H1 (cell line): ENCODE measurements at regions not wholly inside any gene's neighbourhood (a gene's known extent, or its start where the extent isn't known, plus 50 kb on each side); places are given as distances from the start of the nearest gene placed in this dataset.

Source experiments
- CTCF ChIA-PET: fragments of 300-600 bp; sonication (Branson Sonifier 250); formaldehyde crosslinking; loops from one replicate; lab custom pipeline; 2021; ENCODE audit not compliant: partially characterized antibody; lab: Charles Lee
- POLR2A ChIA-PET: fragments of 300-600 bp; sonication (Branson Sonifier 250); formaldehyde crosslinking; loops from one replicate; lab custom pipeline; 2021; ENCODE audit warnings: inconsistent platforms; ENCODE audit not compliant: partially characterized antibody; lab: Charles Lee
- DNase-seq, 2 experiments: peaks; one replicate each; pipeline versions ENCODE4 v3.0.0 to v3.0.0-alpha.2; 2010 to 2022; ENCODE audit warnings: low spot score in 2 of 2, low read depth in 1 of 2, mixed read lengths in 1 of 2
- FAIRE-seq: peaks from 2 replicates; lab custom pipeline; 2011; peaks lifted over from hg19 to GRCh38; lab: Jason Lieb, UNC
- H2AFZ ChIP-seq: 2 replicates; pipeline ENCODE4 v1.8.1; 2012; ENCODE audit warnings: low read length, inconsistent platforms
- H2AK5ac ChIP-seq: 2 replicates; pipeline ENCODE4 v1.6.1; 2013; ENCODE audit warnings: low read depth, low read length
- H2BK120ac ChIP-seq: replicated peaks from 2 replicates; pipeline ENCODE3; 2013; ENCODE audit warnings: low read depth, low read length, inconsistent platforms
- H2BK12ac ChIP-seq: 2 replicates; pipeline ENCODE4 v1.6.1; 2013; ENCODE audit warnings: low read depth, low read length
- H2BK15ac ChIP-seq: 2 replicates; pipeline ENCODE4 v1.6.1; 2013; ENCODE audit warnings: low read length
- H2BK20ac ChIP-seq: 2 replicates; pipeline ENCODE4 v1.6.1; 2013; ENCODE audit warnings: low read length
- H2BK5ac ChIP-seq: 2 replicates; pipeline ENCODE4 v1.6.1; 2013; ENCODE audit warnings: low read depth, low read length
- H3K14ac ChIP-seq: 2 replicates; pipeline ENCODE4 v1.6.1; 2013; ENCODE audit warnings: inconsistent platforms; ENCODE audit not compliant: insufficient read length
- H3K18ac ChIP-seq: 2 replicates; pipeline ENCODE4 v1.6.1; 2013; ENCODE audit warnings: low read length; ENCODE audit errors: extremely low read depth
- H3K23ac ChIP-seq: 2 replicates; pipeline ENCODE4 v1.6.1; 2013; ENCODE audit warnings: inconsistent platforms; ENCODE audit not compliant: insufficient read length
- H3K23me2 ChIP-seq: 2 replicates; pipeline ENCODE4 v1.6.1; 2013; ENCODE audit warnings: low read depth, low read length
- H3K27ac ChIP-seq: 2 replicates; pipeline ENCODE4 v1.6.1; 2011; ENCODE audit warnings: low read depth, low read length, inconsistent platforms
- H3K27me3 ChIP-seq, 4 experiments: replicated peaks in 1 of 4; 1 replicate in 1 of 4; 2 replicates in 3 of 4; pipeline versions ENCODE4 v1.6.1 to v1.8.1; 2011 to 2013; ENCODE audit warnings: low read length in 3 of 4, mild to moderate bottlenecking in 3 of 4, inconsistent platforms in 2 of 4, mixed read lengths in 2 of 4, moderate library complexity in 1 of 4; ENCODE audit not compliant: control insufficient read depth in 3 of 4, insufficient read depth in 3 of 4; ENCODE audit errors: extremely low read depth in 1 of 4
- H3K36me3 ChIP-seq, 4 experiments: 2 replicates each; pipeline versions ENCODE4 v1.6.1 to v1.8.1; 2011 to 2013; ENCODE audit warnings: mild to moderate bottlenecking in 4 of 4, low read length in 3 of 4, moderate library complexity in 2 of 4, control low read depth in 1 of 4, inconsistent platforms in 1 of 4; ENCODE audit not compliant: insufficient read depth in 4 of 4, control insufficient read depth in 2 of 4
- H3K4ac ChIP-seq: replicated peaks from 2 replicates; pipeline ENCODE3; 2013; ENCODE audit warnings: low read length, low read depth, mixed read lengths, inconsistent platforms; ENCODE audit not compliant: insufficient read length
- H3K4me1 ChIP-seq, 4 experiments: replicated peaks in 1 of 4; 1 replicate in 1 of 4; 2 replicates in 3 of 4; pipeline versions ENCODE4 v1.6.1 to v1.8.1; 2011 to 2013; ENCODE audit warnings: low read length in 3 of 4, inconsistent platforms in 2 of 4, mixed read lengths in 1 of 4; ENCODE audit not compliant: insufficient read depth in 4 of 4, control insufficient read depth in 3 of 4
- H3K4me2 ChIP-seq, 2 experiments: 2 replicates each; pipeline versions ENCODE4 v1.6.1 to v1.8.1; 2011 to 2013; ENCODE audit warnings: low read depth in 2 of 2, low read length in 2 of 2, control low read depth in 1 of 2, inconsistent platforms in 1 of 2, mild to moderate bottlenecking in 1 of 2; ENCODE audit not compliant: insufficient read depth in 1 of 2
- H3K4me3 ChIP-seq, 4 experiments: fragments of 200-600, 300-600 bp in 1 of 4; sonication (generic), shearing (Covaris generic), sonication (Bioruptor Twin) in 1 of 4; 2 replicates each; pipeline versions ENCODE4 v1.5.1 to v1.8.1; 2011 to 2016; ENCODE audit warnings: low read length in 4 of 4, low read depth in 3 of 4, control low read depth in 2 of 4, inconsistent platforms in 2 of 4, mild to moderate bottlenecking in 2 of 4, mixed read lengths in 1 of 4, moderate library complexity in 1 of 4; ENCODE audit not compliant: insufficient read depth in 2 of 4; ENCODE audit errors: extremely low read depth in 1 of 4
- H3K56ac ChIP-seq: replicated peaks from 2 replicates; pipeline ENCODE3; 2013; ENCODE audit warnings: low read depth, mild to moderate bottlenecking, mixed read lengths, low read length, inconsistent platforms; ENCODE audit not compliant: insufficient read length
- H3K79me1 ChIP-seq: 2 replicates; pipeline ENCODE4 v1.6.1; 2013; ENCODE audit warnings: low read depth, low read length, control low read depth
- H3K79me2 ChIP-seq, 2 experiments: 2 replicates each; pipeline versions ENCODE4 v1.6.1 to v1.8.1; 2012 to 2013; ENCODE audit warnings: low read length in 2 of 2, mild to moderate bottlenecking in 2 of 2, inconsistent platforms in 1 of 2; ENCODE audit not compliant: insufficient read depth in 2 of 2, control insufficient read depth in 1 of 2
- H3K9ac ChIP-seq, 4 experiments: replicated peaks in 1 of 4; 1 replicate in 1 of 4; 2 replicates in 3 of 4; pipeline versions ENCODE4 v1.6.1 to v1.8.1; 2011 to 2013; ENCODE audit warnings: low read depth in 3 of 4, low read length in 3 of 4, control low read depth in 2 of 4, mild to moderate bottlenecking in 2 of 4, moderate library complexity in 2 of 4, inconsistent platforms in 1 of 4; ENCODE audit errors: extremely low read depth in 1 of 4
- H3K9me3 ChIP-seq, 2 experiments: 2 replicates each; pipeline versions ENCODE4 v1.6.1 to v1.8.1; 2012 to 2013; ENCODE audit warnings: mild to moderate bottlenecking in 2 of 2, moderate library complexity in 2 of 2, control low read depth in 1 of 2, inconsistent platforms in 1 of 2, low read depth in 1 of 2, low read length in 1 of 2, mixed read lengths in 1 of 2; ENCODE audit not compliant: insufficient read depth in 2 of 2
- H4K20me1 ChIP-seq, 2 experiments: replicated peaks in 1 of 2; 2 replicates each; pipeline versions ENCODE3 to v1.8.1; 2011 to 2013; ENCODE audit warnings: inconsistent platforms in 2 of 2, low read length in 2 of 2, mild to moderate bottlenecking in 1 of 2; ENCODE audit not compliant: insufficient read depth in 2 of 2, control insufficient read depth in 1 of 2
- H4K5ac ChIP-seq: 2 replicates; pipeline ENCODE4 v1.6.1; 2013; ENCODE audit warnings: low read length, low read depth, mixed read lengths, inconsistent platforms; ENCODE audit not compliant: insufficient read length
- H4K8ac ChIP-seq: 2 replicates; pipeline ENCODE4 v1.8.0; 2013; ENCODE audit warnings: mild to moderate bottlenecking, moderate library complexity, low read length, inconsistent platforms; ENCODE audit not compliant: insufficient read depth; ENCODE audit errors: extremely low read depth
- H4K91ac ChIP-seq: replicated peaks from 2 replicates; pipeline ENCODE3; 2013; ENCODE audit warnings: low read length, mixed read lengths, inconsistent platforms; ENCODE audit not compliant: insufficient read length
- CTCF ChIP-seq, 3 experiments: IDR thresholded peaks; 1 replicate in 2 of 3; 2 replicates in 1 of 3; pipeline versions ENCODE4 v1.5.1 to v1.6.1; 2011; ENCODE audit warnings: low read length in 3 of 3, mild to moderate bottlenecking in 3 of 3, inconsistent platforms in 2 of 3, low read depth in 1 of 3, moderate library complexity in 1 of 3; ENCODE audit not compliant: insufficient read depth in 1 of 3; ENCODE audit errors: control extremely low read depth in 1 of 3
- TAF7 ChIP-seq: optimal IDR thresholded peaks from 2 replicates; pipeline ENCODE3; 2011; ENCODE audit warnings: low read depth, mild to moderate bottlenecking, inconsistent platforms, low read length, moderate library complexity, borderline replicate concordance
- WGBS, 2 experiments: shearing (Covaris generic) in 1 of 2; methylation state at CpG; one replicate each; pipeline versions ENCODE4 v1.1.6 to v1.1.7; 2013 to 2015; ENCODE audit warnings: low lambda C conversion rate in 2 of 2, mixed read lengths in 2 of 2, inconsistent platforms in 1 of 2, low coverage in 1 of 2, missing lambda C conversion rate in 1 of 2; ENCODE audit not compliant: insufficient replicate concordance in 2 of 2, insufficient coverage in 1 of 2, insufficient read length in 1 of 2; ENCODE audit errors: extremely low coverage in 1 of 2, missing lambda C conversion rate in 1 of 2; 5-methylcytosine and 5-hydroxymethylcytosine counted together
- TF ChIP-seq, protein P1 (sequence below): IDR thresholded peaks from 2 replicates; pipeline ENCODE4 v1.6.1; 2012; ENCODE audit warnings: low read length, inconsistent platforms

DNA sequence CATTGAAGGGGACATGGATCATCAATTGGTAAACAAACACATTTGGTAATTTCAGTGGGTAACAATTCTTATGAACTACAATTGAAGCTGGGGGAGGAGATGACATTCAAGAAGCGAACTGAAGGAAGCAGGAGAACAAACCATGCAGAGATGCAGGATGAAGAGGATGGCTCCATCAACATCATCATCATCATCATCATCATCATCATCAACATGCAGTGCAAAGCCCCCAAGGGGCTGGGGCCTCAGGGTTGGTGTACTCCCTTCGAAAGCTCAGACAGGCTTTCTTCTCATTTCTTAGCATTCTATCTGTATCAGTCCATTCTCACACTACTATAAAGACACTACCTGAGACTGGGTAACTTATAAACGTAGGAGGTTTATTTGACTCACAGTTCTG lies 105.8 kb downstream of the DUSP10 start:
- Histone ChIP-seq H3K79me2 (no peaks in the 10 kb centered on the region), H3K4me2 (no peak overlapping the region), H3K18ac (no peak overlapping the region), H2AK5ac (no peak overlapping the region), H3K9ac (no peak overlapping the region), H3K27me3 (no peaks in the 10 kb centered on the region), H2BK20ac (no peak overlapping the region), H2BK5ac (no peak overlapping the region), H3K56ac (no peak overlapping the region), H4K8ac (no peak overlapping the region), H4K91ac (no peak overlapping the region), H4K5ac (no peak overlapping the region), H3K79me1 (no peaks in the 10 kb centered on the region), H3K4me1 (no peaks in the 10 kb centered on the region), H3K23me2 (no peaks in the 10 kb centered on the region), H3K4ac (no peak overlapping the region), H2BK12ac (no peak overlapping the region), H2AFZ (no peak overlapping the region), H3K36me3 (no peaks in the 10 kb centered on the region), H4K20me1 (no peaks in the 10 kb centered on the region), H3K23ac (no peak overlapping the region), H2BK120ac (no peak overlapping the region), H3K9me3 (no peaks in the 10 kb centered on the region), H3K4me3 (no peak overlapping the region), H3K14ac (no peak overlapping the region), H3K27ac (no peak overlapping the region), H2BK15ac (no peak overlapping the region)
- FAIRE-seq (no peak), DNase-seq (no peak)
- POLR2A ChIA-PET: no interaction called here
- CTCF ChIA-PET: interaction anchor here (1.0 kb wide), 1 partner anchor 357 kb away, joined by 4 read pairs; no protein-coding TSS in a partner anchor
- WGBS, 2 experiments: 64% methylated on average over 3 of the region's 3 CpGs; no CpG with 5 or more reads in 1 of the 2 experiments
- TF ChIP-seq, protein P1, sequence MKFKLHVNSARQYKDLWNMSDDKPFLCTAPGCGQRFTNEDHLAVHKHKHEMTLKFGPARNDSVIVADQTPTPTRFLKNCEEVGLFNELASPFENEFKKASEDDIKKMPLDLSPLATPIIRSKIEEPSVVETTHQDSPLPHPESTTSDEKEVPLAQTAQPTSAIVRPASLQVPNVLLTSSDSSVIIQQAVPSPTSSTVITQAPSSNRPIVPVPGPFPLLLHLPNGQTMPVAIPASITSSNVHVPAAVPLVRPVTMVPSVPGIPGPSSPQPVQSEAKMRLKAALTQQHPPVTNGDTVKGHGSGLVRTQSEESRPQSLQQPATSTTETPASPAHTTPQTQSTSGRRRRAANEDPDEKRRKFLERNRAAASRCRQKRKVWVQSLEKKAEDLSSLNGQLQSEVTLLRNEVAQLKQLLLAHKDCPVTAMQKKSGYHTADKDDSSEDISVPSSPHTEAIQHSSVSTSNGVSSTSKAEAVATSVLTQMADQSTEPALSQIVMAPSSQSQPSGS: no peak
- TF ChIP-seq CTCF (IDR thresholded peaks at IDR 0.05; ENCODE audit: control extremely low read depth in 1 of 3, insufficient read depth in 1 of 3, low read depth in 1 of 3, low read length in 3 of 3) (no peak), TAF7 (no peak)
